Neural crest cell (in vitro differentiated cells): ENCODE measurements at regions not wholly inside any gene's neighbourhood (a gene's known extent, or its start where the extent isn't known, plus 50 kb on each side); places are given as distances from the start of the nearest gene placed in this dataset.

Source experiments
- DNase-seq: peaks from one replicate; pipeline ENCODE4 v3.0.0; 2021; ENCODE audit warnings: low read depth, mixed read lengths, low spot score
- H3K27ac Mint-ChIP-seq: one replicate; pipeline ENCODE4 v1.8.0; 2021; ENCODE audit warnings: mild to moderate bottlenecking, mixed read lengths; ENCODE audit not compliant: unreplicated experiment
- H3K27me3 Mint-ChIP-seq: 2 replicates; pipeline ENCODE4 v1.8.0; 2021; ENCODE audit warnings: low read depth, mild to moderate bottlenecking, mixed read lengths
- H3K36me3 Mint-ChIP-seq: 2 replicates; pipeline ENCODE4 v1.8.0; 2021; ENCODE audit warnings: low read depth, mild to moderate bottlenecking, mixed read lengths
- H3K4me1 Mint-ChIP-seq: 2 replicates; pipeline ENCODE4 v1.8.0; 2021; ENCODE audit warnings: mixed read lengths
- H3K4me3 Mint-ChIP-seq: one replicate; pipeline ENCODE4 v1.8.0; 2021; ENCODE audit warnings: mild to moderate bottlenecking, mixed read lengths
- H3K9me3 Mint-ChIP-seq: 2 replicates; pipeline ENCODE4 v1.8.0; 2021; ENCODE audit warnings: mixed read lengths
- TF ChIP-seq, protein P1 (sequence below): fragments of 200-600 bp; sonication (generic); conservative IDR thresholded peaks from 2 replicates; pipeline ENCODE4 v1.5.0; 2021; ENCODE audit warnings: antibody characterized with exemption, mild to moderate bottlenecking

DNA sequence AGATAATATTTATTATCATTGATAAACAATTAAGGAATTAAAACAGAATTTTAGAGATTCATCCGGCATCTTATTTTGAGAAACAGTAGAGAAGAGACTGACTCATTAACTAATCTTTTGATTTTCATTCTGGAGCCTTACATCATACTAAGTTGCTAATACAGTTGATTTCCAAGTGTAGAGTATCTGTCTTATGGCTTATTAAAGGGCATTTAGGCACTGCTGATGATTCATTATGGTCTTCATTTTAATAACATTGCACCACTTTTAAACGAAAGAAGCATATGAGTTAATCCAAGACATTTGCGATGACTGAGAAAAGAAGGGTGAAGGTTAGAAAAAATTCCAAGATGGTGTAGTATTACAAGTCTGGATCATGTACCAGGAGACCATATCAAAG lies 186.0 kb upstream of the CACNA2D1 start:
- H3K4me3 Mint-ChIP-seq: no peak overlapping the region
- no peaks in the 10 kb centered on the region for H3K9me3 Mint-ChIP-seq
- no peaks in the 10 kb centered on the region for H3K36me3 Mint-ChIP-seq
- no peak overlapping the region for H3K27ac Mint-ChIP-seq
- no peaks in the 10 kb centered on the region for H3K27me3 Mint-ChIP-seq
- TF ChIP-seq, protein P1, sequence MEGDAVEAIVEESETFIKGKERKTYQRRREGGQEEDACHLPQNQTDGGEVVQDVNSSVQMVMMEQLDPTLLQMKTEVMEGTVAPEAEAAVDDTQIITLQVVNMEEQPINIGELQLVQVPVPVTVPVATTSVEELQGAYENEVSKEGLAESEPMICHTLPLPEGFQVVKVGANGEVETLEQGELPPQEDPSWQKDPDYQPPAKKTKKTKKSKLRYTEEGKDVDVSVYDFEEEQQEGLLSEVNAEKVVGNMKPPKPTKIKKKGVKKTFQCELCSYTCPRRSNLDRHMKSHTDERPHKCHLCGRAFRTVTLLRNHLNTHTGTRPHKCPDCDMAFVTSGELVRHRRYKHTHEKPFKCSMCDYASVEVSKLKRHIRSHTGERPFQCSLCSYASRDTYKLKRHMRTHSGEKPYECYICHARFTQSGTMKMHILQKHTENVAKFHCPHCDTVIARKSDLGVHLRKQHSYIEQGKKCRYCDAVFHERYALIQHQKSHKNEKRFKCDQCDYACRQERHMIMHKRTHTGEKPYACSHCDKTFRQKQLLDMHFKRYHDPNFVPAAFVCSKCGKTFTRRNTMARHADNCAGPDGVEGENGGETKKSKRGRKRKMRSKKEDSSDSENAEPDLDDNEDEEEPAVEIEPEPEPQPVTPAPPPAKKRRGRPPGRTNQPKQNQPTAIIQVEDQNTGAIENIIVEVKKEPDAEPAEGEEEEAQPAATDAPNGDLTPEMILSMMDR: no peak
- no peak for DNase-seq
- H3K4me1 Mint-ChIP-seq: no peaks in the 10 kb centered on the region

DNA sequence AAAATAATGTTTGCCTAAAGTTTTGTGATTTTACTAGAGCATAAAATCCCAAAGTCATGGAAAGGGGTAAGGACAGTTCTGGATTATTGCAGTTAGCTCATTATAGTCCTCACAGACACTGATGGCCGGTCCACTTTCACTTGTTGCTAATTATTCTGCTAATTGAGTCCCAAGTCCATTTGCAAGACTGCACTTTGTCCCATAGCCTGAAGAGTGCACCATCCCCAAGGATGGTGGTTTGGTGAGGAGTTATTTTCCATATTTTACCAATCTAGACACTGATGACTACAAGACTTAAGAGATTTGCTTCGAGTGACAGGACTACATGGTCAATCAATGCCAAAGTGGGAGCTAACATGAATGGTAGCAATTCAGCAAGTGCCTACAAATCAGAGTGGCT lies 181.8 kb upstream of the CACNA2D1 start:
- no peak overlapping the region for H3K4me3 Mint-ChIP-seq
- TF ChIP-seq, protein P1: no peak
- no peak overlapping the region for H3K27ac Mint-ChIP-seq

DNA sequence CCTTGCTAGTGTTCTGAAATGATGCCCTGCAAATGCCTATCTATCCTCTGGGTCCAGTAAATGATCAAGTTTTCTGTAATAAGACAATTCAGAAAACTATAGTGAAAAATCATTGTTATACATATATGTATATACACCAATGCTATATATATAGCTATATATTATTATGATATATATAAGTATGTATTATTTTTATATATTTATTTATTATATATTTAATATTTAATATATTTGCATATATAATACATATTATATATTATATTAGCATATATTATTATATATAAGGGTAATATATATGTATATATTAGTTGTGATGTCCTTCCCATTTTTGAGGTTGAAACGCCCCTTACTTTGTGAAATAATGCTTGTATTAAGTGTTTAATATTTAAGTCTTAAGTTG lies 181.4 kb upstream of the CACNA2D1 start:
- Mint-ChIP-seq H3K4me3 (no peak overlapping the region), H3K4me1 (no peaks in the 10 kb centered on the region), H3K36me3 (no peaks in the 10 kb centered on the region), H3K9me3 (no peaks in the 10 kb centered on the region), H3K27ac (no peak overlapping the region), H3K27me3 (no peaks in the 10 kb centered on the region)
- DNase-seq: no peak
- TF ChIP-seq, protein P1: no peak

More for the DNA sequence above, 181.8 kb upstream of the CACNA2D1 start:
- no peaks in the 10 kb centered on the region for H3K4me1 Mint-ChIP-seq
- no peaks in the 10 kb centered on the region for H3K9me3 Mint-ChIP-seq
- H3K27me3 Mint-ChIP-seq: no peaks in the 10 kb centered on the region
- DNase-seq: no peak
- H3K36me3 Mint-ChIP-seq: no peaks in the 10 kb centered on the region

DNA sequence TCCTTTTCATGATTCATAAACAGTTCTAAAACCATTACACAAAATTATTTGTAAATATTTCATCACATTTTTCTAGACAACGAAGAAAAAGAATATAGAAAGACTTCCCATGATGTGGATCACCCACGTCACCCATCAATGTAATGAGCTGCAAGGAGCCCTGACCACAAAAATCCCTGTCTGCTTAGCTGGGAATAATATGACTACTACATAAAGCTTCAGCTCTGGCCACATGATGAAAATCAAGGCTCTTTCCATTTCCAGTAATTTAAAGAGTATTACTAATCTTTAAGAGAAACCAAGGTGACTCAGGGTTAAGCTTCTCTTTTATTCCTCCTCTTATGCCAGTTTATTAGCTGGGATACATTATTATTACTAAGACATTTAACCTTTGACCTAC lies 180.8 kb upstream of the CACNA2D1 start:
- Mint-ChIP-seq H3K36me3 (no peaks in the 10 kb centered on the region), H3K4me1 (no peaks in the 10 kb centered on the region), H3K27ac (no peak overlapping the region), H3K4me3 (no peak overlapping the region), H3K27me3 (no peaks in the 10 kb centered on the region), H3K9me3 (no peaks in the 10 kb centered on the region)
- no peak for DNase-seq
- TF ChIP-seq, protein P1: no peak

DNA sequence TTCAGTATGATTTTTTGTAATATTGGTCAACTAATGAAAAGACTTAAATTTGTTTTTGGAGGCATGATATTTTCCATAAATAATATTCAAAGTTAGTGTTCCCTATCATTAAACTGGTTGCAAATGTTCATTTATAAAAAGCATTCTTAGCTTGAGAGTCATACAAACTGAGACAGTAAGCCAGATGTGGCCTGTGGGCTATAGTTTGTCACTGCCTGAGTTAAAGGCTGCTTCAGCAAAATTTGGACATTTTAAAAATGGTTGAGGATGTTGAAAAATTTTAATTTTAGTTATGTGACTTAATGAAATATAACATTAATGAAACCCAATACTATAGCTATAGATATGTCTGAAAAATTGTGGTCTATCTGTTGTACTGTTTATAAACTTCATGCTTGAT lies 180.2 kb upstream of the CACNA2D1 start:
- no peaks in the 10 kb centered on the region for H3K27me3 Mint-ChIP-seq
- no peaks in the 10 kb centered on the region for H3K4me1 Mint-ChIP-seq
- no peaks in the 10 kb centered on the region for H3K9me3 Mint-ChIP-seq
- H3K36me3 Mint-ChIP-seq: no peaks in the 10 kb centered on the region
- no peak overlapping the region for H3K27ac Mint-ChIP-seq
- H3K4me3 Mint-ChIP-seq: no peak overlapping the region
- TF ChIP-seq, protein P1: no peak
- DNase-seq: no peak

DNA sequence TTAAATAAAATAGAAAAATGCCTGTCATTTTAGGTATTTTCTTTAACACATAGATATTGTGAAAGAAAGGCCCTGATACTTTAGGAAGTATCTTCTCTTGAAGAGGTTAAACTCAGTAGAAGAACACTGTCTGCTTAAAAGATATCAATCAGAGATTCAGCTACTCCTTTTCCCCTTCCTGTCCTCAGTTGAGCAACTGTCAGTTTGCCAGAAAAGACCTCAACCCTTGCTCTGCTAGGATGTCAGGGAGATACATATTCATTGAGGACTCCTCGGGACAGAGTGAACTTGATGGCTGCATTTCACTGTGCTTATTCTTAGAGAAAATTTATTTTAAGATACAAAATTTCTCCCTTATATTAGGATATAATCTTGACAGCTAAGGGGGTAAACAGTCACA lies 173.6 kb upstream of the CACNA2D1 start:
- DNase-seq: no peak
- no peak overlapping the region for H3K27ac Mint-ChIP-seq
- no peak overlapping the region for H3K4me3 Mint-ChIP-seq
- H3K27me3 Mint-ChIP-seq: no peaks in the 10 kb centered on the region
- no peaks in the 10 kb centered on the region for H3K4me1 Mint-ChIP-seq
- H3K9me3 Mint-ChIP-seq: no peaks in the 10 kb centered on the region
- H3K36me3 Mint-ChIP-seq: no peaks in the 10 kb centered on the region
- TF ChIP-seq, protein P1: no peak
